Psoas muscle (tissue), 7 donors: ENCODE measurements at regions not wholly inside any gene's neighbourhood (a gene's known extent, or its start where the extent isn't known, plus 50 kb on each side); places are given as distances from the start of the nearest gene placed in this dataset.

Experiments used
- ATAC-seq, 4 donors: fragments of 200-7000 bp; cut with Tn5 transposase; one replicate each; pipeline ENCODE4 v1.9.1; 2020; ENCODE audit warnings: moderate library complexity in 3 of 4, mild to moderate bottlenecking in 2 of 4
- DNase-seq, 2 donors: peaks; one replicate each; pipeline ENCODE4 v3.0.0-alpha.2; 2020
- H3K27ac ChIP-seq: fragments of 200-600 bp; one replicate; pipeline ENCODE4 v1.8.0; 2022
- H3K27me3 ChIP-seq, 3 donors: fragments of 200-600 bp in 1 of 3; one replicate each; pipeline versions ENCODE4 v1.6.1 to v1.8.0; 2013 to 2022; ENCODE audit warnings: low read length in 2 of 3, mild to moderate bottlenecking in 2 of 3, moderate library complexity in 1 of 3; ENCODE audit not compliant: insufficient read depth in 3 of 3
- H3K36me3 ChIP-seq, 2 donors: fragments of 200-600 bp in 1 of 2; one replicate each; pipeline versions ENCODE4 v1.6.1 to v1.8.0; 2013 to 2022; ENCODE audit warnings: low read depth in 1 of 2, mild to moderate bottlenecking in 1 of 2, moderate library complexity in 1 of 2; ENCODE audit not compliant: insufficient read depth in 1 of 2
- H3K4me1 ChIP-seq: fragments of 200-600 bp; one replicate; pipeline ENCODE4 v1.8.0; 2022
- H3K4me3 ChIP-seq: fragments of 200-600 bp; one replicate; pipeline ENCODE4 v1.8.0; 2022; ENCODE audit warnings: mild to moderate bottlenecking
- H3K9me3 ChIP-seq: fragments of 200-600 bp; one replicate; pipeline ENCODE4 v1.8.0; 2022
- WGBS, 3 donors: extraction: QIAGEN DNeasy Blood & Tissue Kit; methylation state at CpG; one replicate each; pipeline versions ENCODE4 v1.1.6 to v1.1.7; 2013; 5-methylcytosine and 5-hydroxymethylcytosine counted together
- intact Hi-C, 2 donors: fragments of 100-400 bp; cut with DNase I; formaldehyde crosslinking; loops; one replicate each; pipeline versions ENCODE4 v1.11.0 to v1.14.2; 2022
- TF ChIP-seq, protein P1 (sequence below): fragments of 200-600 bp; IDR thresholded peaks from one replicate; pipeline ENCODE4 v1.8.0; 2022; ENCODE audit warnings: antibody characterized with exemption
- donor health status: healthy with polysubstance abuse.
- donor health status: DM: no; HTN: no; CAD: no; lungs with moderate emphysema.
- donor health status: Bipolar disorder and iron deficiency.
- donor health status: healthy.
- donor health status: DM: yes; HTN: yes; CAD: no.
- donor health status: DM: no; HTN: no; CAD: no.
- donor health status: DM: yes; HTN: yes; CAD: no.

DNA sequence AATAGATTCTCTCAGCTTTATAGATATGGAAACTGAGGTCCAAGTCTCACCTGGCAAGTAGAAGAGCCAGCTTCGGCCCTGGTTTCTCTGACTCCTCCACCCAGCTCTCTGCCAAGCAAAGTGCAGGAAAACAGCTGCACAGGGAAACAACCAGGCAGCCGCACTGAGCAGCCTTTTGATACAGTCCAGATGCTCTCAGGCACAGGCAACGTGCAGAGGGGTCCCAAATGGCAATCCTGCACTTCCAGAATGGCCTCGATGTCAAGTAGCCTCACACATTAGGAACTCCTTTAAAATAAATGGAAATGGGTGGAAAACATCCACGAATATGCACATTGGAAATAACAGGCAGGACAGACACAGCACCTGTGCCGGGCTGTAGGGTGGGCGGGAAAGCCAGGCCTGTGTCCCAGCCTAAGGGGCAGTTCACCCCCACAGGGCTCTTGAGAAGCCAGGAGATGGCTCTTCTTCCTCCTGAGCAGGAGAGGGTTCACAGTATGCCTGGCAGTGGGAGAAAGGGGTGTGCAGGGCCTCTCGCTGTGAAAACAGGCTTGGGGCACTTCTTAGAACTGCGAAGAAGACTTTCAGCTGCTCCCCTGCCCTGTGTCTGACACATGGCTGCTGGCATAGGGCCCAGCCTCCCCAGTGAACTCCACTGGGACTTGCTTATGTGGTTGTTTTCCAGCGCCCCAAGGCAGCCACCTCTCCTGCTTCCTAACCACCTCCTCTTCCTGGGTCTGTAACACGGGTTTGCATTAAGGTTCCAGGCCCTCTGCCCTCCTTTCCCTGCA, 63.9 kb upstream of the TUBA3E start:
- H3K4me1 ChIP-seq: no peaks in the 10 kb centered on the region
- ATAC-seq: no peak
- WGBS, 3 donors: 33 to 39% (median 36%) methylated on average over 11 of the region's 11 CpGs
- TF ChIP-seq, protein P1, sequence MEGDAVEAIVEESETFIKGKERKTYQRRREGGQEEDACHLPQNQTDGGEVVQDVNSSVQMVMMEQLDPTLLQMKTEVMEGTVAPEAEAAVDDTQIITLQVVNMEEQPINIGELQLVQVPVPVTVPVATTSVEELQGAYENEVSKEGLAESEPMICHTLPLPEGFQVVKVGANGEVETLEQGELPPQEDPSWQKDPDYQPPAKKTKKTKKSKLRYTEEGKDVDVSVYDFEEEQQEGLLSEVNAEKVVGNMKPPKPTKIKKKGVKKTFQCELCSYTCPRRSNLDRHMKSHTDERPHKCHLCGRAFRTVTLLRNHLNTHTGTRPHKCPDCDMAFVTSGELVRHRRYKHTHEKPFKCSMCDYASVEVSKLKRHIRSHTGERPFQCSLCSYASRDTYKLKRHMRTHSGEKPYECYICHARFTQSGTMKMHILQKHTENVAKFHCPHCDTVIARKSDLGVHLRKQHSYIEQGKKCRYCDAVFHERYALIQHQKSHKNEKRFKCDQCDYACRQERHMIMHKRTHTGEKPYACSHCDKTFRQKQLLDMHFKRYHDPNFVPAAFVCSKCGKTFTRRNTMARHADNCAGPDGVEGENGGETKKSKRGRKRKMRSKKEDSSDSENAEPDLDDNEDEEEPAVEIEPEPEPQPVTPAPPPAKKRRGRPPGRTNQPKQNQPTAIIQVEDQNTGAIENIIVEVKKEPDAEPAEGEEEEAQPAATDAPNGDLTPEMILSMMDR: no peak
- H3K9me3 ChIP-seq: no peaks in the 10 kb centered on the region
- peaks cover 0 to 3% (median 0%) of the 10 kb centered on the region in 3 donors for H3K27me3 ChIP-seq
- H3K4me3 ChIP-seq: no peak overlapping the region
- DNase-seq: no peak
- no peaks in the 10 kb centered on the region for H3K36me3 ChIP-seq
- no peak overlapping the region for H3K27ac ChIP-seq
- intact Hi-C loops: no loop called here

DNA sequence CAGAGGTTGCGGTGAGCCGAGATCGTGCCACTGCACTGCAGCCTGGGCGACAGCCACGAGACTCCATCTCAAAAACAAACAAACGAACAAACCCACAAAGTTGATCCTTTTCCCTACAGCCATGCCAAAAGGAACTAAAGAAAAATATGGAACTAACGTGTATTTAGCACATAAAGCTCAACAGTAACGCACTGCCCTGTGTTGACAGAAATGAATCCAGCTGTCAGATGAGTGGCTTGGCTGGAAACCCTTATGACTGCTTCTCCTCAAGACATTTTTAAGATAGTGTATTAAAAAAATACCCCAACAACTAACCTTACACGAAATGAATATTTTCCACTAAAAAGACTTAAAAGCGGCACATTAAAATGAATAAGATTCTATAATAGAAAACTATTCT, 62.9 kb upstream of the TUBA3E start:
- no peaks in the 10 kb centered on the region for H3K36me3 ChIP-seq

DNA sequence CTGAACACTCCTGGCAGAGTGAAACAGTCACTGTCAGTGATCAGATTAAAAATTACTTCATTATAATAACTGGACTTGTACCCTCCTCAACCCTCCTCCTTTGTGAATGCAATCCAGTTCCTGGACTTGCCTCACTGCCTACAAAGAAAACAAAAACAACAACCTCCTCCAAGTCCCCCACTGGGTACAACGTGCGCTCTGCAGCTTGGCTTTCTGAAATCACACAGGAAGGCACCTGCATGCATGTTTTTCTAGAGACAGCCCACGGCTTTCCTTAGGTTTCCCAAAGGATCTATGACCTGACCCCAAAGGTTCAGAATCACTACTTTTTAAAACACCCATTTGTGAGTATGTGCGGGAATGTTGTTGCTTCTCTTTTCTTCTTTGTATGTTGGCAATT, 61.4 kb upstream of the TUBA3E start:
- WGBS, 3 donors: 46 to 49% (median 48%) methylated on average over 4 of the region's 4 CpGs
- TF ChIP-seq, protein P1: no peak
- Histone ChIP-seq H3K27ac (no peak overlapping the region), H3K4me3 (no peak overlapping the region), H3K4me1 (no peaks in the 10 kb centered on the region), H3K9me3 (no peaks in the 10 kb centered on the region), H3K27me3 (peaks cover 0 to 8% (median 0%) of the 10 kb centered on the region in 3 donors), H3K36me3 (no peaks in the 10 kb centered on the region)
- DNase-seq (no peak), ATAC-seq (no peak)
- intact Hi-C loops: no loop called here

More for the DNA sequence above, 62.9 kb upstream of the TUBA3E start:
- ATAC-seq (no peak), DNase-seq (no peak)
- no peak overlapping the region for H3K27ac ChIP-seq
- WGBS, 3 donors: 71 to 79% (median 72%) methylated on average over 10 of the region's 10 CpGs
- H3K27me3 ChIP-seq: peaks cover 0 to 4% (median 0%) of the 10 kb centered on the region in 3 donors
- H3K9me3 ChIP-seq: no peaks in the 10 kb centered on the region
- H3K4me3 ChIP-seq: no peak overlapping the region
- H3K4me1 ChIP-seq: no peaks in the 10 kb centered on the region
- TF ChIP-seq, protein P1: no peak
- intact Hi-C loops: no loop called here

DNA sequence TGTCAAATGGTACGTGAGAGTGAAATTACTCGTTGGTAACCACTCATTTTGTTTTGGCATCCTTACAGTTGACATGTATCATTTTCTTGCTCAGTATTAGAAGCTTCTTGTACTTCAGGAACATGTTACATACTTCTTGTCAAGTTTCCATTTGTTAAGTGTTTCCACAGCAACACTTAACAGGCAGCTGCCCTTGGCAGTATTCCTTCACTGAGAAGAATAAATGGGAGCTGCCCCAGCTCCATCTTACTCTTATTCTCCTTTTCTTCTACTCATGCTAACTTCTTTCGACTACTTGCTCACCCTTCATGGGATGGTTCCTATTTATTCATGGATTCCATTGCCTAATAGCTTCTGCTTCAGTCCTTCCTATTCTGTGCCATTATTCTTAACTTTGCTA, 60.1 kb upstream of the TUBA3E start:
- TF ChIP-seq, protein P1: no peak
- no peak overlapping the region for H3K4me3 ChIP-seq
- no peaks in the 10 kb centered on the region for H3K36me3 ChIP-seq
- ATAC-seq (no peak), DNase-seq (no peak)
- H3K27ac ChIP-seq: no peak overlapping the region
- intact Hi-C loops: no loop called here
- H3K9me3 ChIP-seq: no peaks in the 10 kb centered on the region
- WGBS, 3 donors: 40 to 71% (median 55%) methylated on average over 3 of the region's 3 CpGs
- no peaks in the 10 kb centered on the region for H3K4me1 ChIP-seq
- peaks cover 0 to 15% (median 4%) of the 10 kb centered on the region in 3 donors for H3K27me3 ChIP-seq
